GM04503 (cell line): ENCODE measurements at regions not wholly inside any gene's neighbourhood (a gene's known extent, or its start where the extent isn't known, plus 50 kb on each side); places are given as distances from the start of the nearest gene placed in this dataset.

Source experiments
- DNase-seq: peaks from one replicate; pipeline ENCODE4 v3.0.0-alpha.2; 2012; ENCODE audit warnings: low read depth

DNA sequence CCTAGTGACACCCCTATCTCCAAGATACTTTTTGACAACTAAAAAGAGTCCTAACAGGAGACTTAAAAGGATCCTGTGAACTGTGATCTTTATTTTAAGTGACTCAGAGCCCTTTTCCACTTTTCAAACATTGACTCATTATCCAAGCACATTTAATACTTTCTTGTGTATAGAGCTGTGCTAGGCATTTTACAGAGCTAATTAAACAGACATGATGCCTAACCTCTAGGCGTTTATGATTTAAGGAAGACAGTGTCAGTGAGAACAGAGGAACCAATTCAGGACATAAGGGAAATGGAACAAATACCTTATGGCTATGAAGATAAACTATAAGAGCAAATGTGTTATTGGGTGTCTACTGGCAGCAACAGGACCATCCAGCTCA is 282.6 kb downstream of the TPBG start:
- no peak for DNase-seq

DNA sequence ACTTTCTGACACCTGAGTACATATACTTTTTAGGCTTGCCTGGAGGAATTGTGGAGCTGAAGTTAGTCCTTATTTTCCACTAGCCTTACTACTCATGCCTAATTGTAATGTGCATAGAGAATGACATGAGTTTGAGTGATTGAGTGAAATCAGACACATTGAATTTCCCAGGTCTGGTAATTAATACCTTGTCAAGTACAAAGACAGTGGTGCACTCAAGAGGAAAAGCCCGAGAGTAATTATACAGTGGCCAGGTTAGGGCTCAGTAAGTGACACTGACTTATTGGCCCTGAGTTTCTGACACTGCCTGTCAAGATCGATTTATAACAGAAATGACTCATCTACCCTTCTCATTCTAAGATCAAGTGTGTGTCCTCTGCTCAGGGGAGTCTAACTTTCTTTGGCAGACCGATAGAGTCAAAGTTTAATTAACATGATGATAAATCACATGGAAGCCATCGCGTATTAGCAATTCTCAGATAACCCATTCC is 288.3 kb downstream of the TPBG start:
- no peak for DNase-seq

DNA sequence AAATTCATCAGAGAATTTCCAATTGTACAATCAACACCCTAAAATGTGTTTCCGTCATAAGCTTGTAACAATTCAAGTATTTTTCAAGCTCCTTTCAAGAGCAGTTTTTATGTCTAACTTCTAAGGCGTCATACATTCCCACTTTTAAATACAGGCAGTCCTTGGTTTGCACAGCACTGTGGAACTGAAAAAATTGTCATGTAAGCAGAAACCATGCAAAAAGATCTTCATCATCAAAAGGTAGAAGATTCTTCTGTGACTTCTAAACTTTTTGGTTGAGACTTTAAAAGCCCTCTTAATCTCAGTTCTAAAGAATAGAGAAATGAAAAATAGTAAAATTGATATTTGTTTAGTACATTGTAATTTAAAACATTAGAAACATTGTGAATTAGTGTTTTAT is 315.6 kb downstream of the TPBG start:
- no peak for DNase-seq

DNA sequence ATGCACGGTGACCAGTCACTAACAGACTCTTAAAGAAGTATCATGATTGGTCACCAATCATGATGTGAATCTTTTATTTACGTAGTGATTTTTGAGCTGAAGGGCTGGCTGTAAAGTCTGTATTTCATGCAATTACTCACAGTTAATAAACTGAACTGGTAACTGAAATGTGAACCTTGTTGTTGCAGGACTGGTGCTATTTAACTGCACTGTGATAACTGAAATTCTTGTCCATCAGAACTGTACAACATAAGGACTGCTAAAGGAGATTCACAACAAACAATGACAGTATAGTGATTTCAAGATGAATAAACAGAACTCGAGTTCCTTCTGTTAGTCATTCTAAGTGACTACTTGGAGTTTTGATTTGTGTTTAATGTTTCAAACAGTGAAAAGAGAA is 316.6 kb downstream of the TPBG start:
- DNase-seq: no peak

DNA sequence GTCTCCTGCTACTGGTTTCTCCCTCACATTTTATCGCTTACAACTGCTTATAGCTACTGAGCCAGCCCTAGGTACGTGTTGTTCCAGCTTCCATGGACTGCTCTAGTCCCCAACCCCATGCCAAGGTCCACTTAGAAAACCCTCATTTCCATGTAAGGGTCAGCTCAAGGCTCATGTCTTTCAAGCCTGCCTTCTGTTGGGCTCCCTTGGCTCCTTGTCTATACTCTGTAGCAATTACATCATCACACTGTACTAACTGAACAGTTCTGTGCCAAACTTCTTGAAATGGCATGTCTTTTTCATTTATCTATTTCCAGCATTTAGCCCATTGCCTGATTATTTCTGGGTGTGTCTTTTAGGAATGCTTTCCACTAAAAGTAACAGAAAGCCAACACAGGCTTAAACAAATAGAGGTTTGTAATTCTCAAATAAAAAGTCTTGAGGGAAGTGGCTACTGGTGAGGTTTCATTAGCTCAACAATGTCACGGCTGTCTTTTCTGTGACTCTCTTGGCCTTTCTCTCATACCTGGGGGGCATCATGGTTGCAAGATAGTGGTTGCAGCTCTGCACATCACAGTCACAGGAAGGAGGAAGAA is 317.6 kb downstream of the TPBG start:
- no peak for DNase-seq

DNA sequence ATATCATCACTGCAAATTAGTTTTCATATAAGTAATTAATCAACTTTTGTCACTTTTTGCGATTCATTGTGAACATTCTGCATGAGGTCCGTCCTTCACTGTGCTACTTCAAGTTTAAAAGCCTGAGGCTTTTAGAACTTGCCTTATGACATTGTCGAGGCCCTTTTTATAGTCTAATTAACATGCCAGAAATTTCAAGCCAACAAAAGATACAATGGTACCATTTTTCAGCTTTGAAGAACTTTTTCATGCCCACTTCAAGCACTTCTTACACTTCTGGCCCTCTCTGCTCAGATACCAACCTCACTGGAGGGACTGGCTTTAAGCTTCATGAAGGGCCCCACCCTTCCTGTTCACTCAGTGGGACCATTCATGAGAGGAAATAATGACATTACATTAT is 323.1 kb downstream of the TPBG start:
- DNase-seq: no peak

DNA sequence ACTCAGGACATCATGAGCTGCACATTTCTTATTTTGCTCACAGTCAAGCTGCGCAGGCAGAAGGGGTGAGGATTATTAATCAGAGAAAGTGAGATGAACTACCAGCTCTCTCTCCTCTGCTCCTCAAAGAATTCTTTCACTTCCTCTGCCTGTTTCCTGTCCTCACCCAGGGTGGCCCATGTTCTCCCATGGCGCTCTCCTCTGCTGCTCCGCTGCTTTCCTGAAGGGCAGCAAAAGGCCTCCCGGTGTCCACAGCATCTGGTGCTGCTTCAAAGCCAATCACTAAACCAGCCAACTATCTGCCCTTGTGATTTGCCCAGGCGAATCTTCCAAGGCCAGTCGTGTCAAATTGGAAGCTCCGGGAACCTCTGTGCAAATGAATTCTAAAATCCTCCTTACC is 324.2 kb downstream of the TPBG start:
- no peak for DNase-seq

DNA sequence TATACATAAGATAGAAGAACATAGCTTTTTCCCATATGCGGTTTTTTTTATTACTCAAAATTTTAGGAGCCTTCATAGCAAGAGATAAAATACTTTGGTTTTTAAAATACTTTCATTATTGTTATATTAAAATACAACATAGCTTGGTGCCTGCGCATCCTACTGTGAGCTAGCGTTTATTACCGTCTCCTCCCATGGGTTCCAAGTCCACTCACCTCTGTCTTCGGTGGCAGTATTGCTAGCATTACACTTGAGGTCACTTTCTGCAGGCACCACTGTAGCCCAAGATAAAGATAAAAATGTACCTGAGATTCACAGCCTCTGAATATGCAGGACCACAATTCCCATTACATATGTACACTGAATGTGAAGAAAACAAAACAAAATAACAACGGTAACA is 326.7 kb downstream of the TPBG start:
- DNase-seq: no peak

DNA sequence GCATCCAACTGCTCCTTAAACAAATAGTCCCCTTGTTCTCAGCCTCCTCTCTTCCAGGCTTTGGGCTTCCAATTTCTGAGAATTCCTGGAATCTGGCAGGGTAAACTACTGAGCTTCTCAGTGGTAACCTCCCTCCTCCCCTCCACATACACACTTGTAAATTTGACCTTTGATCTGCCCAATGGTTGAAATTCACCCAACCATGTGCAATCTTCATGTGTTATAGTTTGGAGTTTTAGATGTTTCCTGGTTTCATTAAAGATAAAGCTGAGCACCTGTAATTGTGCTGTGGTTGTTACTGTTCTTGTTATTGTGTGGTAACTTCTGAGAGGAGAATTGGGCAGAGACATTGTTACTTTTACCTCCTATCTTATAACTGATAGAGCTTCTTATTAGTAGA is 328.4 kb downstream of the TPBG start:
- no peak for DNase-seq

DNA sequence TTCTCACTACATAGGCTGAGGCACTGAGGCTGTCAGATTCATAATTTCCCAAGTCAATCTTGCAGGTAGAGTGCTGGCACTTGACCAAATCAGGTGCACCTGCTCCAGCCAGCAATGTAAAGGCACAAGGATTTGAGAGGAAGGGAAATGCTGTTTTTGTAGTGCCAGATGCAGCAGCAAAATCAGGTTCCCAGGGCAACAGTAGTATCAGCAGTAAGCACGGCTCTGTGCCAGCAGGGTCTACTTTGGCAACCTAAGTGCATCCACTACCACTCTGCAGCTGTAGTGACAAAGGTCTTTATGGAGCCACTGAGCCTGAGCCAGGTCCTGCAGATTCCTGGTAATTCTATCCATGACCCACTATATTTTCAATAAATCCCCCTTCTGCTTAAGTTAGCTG is 329.5 kb downstream of the TPBG start:
- no peak for DNase-seq

DNA sequence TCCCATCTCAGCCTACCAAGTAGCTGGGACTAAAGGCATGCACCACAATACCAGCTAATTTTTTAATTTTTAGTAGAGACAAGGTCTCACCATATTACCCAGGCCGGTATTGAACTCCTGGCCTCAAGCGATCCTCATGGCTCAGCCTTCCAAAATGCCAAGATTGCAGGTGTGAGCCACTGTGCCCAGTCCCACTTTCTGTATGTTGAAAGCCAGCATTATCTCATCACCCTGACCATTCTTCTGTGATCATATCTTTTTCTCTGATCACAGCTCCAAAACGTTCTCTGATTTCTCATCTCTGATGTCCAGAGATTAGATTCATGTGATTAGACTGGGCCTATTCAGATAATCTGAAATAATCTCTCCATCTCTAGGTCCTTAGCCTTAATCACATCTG is 337.7 kb downstream of the TPBG start:
- no peak for DNase-seq

DNA sequence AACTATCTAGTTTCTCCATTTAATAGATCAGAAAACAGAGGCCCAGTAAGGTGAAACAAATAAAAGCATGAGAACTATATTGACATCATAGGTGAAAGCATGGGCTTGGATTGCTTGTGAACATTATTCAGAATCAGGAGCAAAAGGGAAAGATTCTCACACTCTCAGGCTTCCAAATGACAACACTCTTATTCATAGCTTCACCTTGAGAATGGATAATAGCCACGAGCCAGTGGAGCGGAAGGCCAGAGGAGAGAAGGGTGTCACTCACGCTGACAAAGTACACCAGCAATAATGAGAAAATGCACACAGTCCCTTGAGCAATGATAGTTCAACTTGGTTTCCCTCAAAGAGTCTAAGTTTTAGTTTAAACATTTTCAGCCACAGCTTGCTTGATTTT is 339.0 kb downstream of the TPBG start:
- DNase-seq: no peak

DNA sequence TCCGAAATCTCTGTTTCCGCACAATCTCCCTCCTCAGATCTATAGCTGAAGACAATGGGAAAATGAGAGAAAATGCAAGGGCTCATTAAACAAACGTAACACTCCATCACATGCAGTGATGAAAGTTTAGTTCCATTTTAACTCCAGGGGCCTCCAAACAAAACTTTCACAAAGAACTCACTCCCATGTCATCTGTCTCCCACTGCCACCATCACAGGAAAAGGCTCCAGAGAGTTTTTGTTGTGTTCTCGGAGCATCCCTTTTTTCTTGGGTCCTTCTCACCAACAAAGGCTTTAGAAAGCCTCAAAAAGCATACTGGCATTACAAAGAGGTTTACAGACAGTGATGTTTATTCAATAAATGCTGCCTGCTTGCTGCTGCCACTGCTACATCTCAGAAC is 339.6 kb downstream of the TPBG start:
- no peak for DNase-seq

DNA sequence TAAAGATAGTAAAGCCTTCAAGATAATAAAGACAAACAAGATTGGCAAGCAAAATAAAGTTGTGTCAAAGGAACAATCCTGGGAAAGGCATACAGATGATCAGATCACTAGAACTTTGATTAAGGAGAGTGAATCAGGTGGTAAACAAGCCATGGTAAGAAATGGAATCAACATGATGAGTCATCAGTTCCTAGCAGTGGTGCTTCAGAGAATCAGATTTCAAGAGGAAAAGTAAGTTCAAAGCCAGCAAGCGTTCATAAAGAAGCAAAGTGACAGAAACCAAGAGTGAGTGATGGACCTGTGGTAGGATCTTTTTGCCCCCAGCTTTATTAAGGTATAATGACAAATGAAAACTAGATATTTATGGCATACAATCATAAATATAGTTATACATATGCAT is 340.4 kb downstream of the TPBG start:
- no peak for DNase-seq

DNA sequence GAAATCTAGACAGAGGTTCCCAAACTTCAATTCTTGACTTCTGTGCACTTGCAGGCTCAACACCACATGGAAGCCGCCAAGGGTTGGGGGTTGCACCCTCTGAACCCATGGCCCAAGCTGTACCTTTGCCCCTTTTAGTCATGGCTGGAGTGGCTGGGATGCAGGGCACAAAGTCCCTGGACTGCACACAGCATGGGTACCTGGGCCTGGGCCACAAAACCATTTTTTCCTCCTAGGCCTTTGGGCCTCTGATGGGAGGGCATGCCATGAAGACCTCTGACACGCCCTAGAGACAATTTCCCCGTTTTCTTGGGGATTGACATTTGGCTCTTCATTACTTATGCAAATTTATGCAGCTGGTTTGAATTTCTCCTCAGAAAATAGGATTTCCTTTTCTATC is 342.0 kb downstream of the TPBG start:
- no peak for DNase-seq

DNA sequence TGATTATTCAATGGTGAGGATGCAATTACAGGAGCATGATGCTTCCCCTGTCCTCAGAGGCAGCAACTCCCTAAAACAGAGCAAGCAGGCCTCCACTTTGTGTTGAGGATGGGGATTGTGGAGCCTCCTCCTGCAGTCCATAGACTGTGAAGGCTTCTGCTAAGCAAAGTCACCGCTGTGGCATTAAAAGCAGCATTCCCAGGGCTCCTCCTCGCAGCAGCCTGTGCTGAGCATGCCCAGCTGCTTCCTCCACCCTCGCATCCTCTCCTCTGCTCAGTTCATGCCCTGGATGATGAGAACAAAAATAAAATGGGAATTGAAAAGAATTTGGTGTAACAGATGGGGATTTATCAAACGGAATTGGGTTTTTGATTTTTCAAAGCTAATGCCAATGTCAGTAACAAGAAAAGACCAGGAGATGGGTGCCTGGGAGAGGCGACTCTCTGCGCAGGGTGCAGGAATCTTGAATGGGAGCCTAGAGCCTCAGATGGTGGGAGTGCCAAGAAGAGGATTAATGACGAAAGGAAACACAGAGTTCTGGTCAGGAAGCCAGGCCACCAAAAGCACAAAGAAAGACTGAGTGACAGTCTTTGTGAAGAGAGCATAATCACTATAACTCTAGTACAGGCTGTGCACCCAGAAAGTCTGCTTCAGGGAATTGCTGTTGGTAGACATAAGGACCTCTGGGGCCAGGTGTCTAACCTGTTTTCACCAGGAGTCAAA is 347.6 kb downstream of the TPBG start:
- DNase-seq: no peak

DNA sequence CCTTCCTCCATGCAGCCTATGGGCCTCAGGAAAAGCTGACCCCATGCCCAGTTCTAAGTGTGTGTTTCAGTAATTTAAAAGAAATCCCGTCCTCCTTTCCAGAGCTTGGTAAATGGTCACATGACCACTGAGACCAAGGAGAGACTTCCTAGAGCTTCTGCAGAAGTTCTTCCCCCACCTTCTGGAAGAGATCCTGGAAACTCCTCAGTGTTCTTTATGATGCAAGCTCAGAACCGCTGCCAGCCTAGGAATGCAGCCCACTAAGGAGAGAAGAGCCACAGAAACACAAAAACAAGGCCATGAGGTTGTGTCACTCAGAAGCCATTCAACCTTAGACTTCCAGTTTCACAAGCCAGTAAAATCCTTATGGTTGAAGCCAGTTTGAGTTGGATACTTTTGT is 348.4 kb downstream of the TPBG start:
- DNase-seq: peak; percentile 64

DNA sequence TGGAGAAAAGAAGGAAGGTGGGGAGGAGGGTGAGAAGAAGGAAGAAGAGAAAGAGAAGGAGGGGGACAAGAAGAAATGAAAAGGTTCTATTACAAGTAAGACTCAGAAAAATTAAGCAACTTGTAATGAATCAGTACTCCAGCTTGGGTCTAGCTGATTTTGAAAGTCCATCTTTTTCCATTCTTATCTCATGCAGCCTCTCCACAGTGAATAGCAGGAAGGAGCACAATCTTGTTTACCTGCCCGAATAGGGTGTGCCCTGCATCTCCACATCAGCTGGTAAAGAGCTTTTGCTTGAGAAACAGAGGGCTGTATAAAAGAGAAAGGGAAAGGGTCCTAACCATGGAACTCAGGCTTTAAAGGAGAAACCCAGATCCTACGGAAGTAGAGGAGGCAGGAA is 348.8 kb downstream of the TPBG start:
- no peak for DNase-seq

DNA sequence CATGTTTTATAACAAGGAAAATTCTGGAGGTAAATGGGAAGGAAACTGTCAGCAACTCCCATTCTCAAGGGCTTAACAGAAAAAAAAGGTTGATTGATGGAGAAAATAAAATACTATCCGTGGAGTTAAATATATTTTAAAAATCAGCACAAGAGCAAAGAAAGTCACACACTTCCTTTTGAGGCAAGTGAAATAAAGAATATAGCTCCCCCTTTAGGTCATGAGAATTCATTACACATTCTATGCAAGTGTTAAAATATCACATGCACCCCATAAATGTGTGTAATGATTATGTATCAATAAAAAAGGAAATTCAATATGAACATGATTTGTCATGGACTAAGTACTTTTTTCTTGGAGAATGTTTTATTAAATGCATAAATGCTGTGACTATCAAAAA is 349.2 kb downstream of the TPBG start:
- no peak for DNase-seq

DNA sequence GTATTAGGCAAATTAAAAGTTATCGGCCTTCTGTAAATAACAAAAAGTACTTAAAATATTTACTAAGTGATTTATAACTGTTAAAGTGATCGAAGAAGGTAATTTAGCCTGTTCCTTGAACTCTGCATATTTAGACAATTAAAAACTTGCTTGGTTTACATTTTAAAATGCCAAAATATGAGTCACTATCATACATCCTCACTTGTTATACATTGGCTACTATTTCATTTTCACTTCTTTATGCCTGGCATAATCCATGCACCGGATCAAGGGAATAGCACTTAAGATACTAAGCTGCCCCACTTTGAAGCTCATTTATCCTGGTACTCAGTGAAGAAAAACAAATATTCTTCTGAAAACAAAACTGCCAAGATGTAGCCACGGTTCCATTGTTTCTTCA is 344.6 kb downstream of the UBE3D start:
- no peak for DNase-seq

DNA sequence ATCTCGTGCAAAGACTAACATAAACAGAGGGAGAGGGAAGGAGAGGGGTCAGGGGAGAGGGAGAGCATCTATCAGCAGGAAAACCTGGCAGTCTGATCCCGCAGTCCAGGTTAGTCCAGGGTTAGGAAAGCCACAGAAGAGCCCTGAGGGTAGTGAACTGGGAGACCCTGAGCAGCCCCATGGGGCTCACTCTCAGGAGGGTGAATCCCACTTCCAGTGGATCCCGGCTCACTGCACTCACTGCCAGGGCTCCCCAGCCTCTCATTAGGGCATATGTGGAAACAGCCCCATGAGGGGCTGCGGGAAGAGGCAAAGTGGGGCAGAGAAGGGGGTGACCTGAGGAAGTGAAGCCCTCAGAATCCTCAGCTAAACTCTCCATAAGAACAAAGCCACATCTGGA is 329.9 kb downstream of the UBE3D start:
- no peak for DNase-seq

DNA sequence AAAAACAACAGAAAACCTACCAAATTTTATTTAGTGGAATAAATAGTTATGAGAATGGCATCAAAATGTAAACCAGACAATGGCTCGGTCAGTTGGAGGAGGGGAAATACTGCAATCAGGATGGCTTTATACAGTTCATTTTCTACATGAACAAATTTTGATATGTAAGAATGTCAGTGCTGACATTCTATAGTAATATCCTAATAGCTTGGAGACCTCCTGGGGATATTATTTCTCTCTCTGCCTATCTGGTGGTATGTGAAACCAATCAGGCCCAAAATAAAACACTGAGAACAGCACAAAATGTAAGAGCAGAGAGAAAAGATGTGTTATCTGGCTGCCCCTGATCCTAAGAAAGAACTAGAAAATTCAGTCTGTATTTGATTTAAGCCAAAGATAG is 327.7 kb downstream of the UBE3D start:
- DNase-seq: no peak

DNA sequence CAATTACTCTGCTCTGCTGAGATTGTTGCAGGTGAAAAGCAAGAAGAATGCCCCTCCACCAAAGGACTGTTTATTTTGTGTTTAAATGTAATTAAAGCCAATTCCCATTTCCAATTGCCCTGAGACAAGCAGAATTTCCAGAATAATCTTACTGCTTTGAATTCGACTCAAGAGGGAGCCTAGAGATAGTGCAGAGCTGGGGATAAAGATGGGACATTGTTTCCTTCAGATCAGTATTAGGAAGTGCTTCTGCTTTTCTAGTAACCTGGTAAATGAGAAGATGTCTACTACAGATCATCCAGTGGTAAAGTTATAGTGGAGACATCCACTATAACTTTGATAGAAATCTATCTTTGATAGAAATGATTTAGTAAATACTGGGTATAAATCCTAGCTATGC is 326.9 kb downstream of the UBE3D start:
- no peak for DNase-seq

DNA sequence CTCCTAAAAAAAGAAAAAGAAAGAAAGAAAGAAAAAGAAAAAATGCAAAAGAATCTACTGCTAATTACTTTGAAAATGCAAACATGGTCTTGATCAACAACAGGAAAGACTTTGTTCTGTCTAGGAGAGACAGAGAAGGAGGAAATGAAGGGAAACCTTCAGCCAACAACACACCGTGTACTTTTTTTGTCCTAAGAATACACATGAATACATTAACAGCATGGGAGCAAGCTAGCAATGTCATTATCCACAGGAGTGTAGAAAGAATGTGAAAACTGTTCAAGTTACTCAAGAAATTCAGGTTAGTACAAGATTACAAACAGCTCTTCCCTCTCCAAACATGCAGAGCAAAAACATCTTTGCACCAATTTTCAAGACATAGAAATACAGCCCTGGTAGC is 326.3 kb downstream of the UBE3D start:
- no peak for DNase-seq
